ENCODE measurements at regions not wholly inside any gene's neighbourhood (a gene's known extent, or its start where the extent isn't known, plus 50 kb on each side); places are given as distances from the start of the nearest gene placed in this dataset.

- Histone ChIP-seq H3K27me3 (ENCODE audit: control insufficient read depth in 3 of 3, insufficient read depth in 3 of 3, low read length in 3 of 3) (no peaks in the 10 kb centered on the region), H3K4me1 (ENCODE audit: control insufficient read depth in 3 of 3, insufficient read depth in 2 of 3, low read depth in 1 of 3, low read length in 2 of 3) (no peaks in the 10 kb centered on the region), H3K36me3 (ENCODE audit: control insufficient read depth in 3 of 3, insufficient read depth in 2 of 3, low read depth in 1 of 3, low read length in 3 of 3) (no peaks in the 10 kb centered on the region), H3K4me3 (ENCODE audit: low read depth in 1 of 3, low read length in 3 of 3) (no peak overlapping the region), H3K27ac (ENCODE audit: low read depth in 1 of 3, low read length in 2 of 3) (no peak overlapping the region), H3K9me3 (ENCODE audit: control insufficient read depth in 2 of 2, insufficient read depth in 1 of 2, low read depth in 1 of 2, low read length in 1 of 2) (no peaks in the 10 kb centered on the region)
- DNase-seq = no peak
- FAIRE-seq = no peak
- WGBS, 3 donors = 52 to 76% (median 59%) methylated on average over 3 of the region's 3 CpGs
Measured at GRCh38 chr9:81086416-81086815, 602.9 kb downstream of the TLE1 start.

GRCh38 chr9:81083854-81084512 is 605.4 kb downstream of the TLE1 start:
- Histone ChIP-seq H3K27ac (ENCODE audit: low read depth in 1 of 3, low read length in 2 of 3) (no peak overlapping the region), H3K27me3 (ENCODE audit: control insufficient read depth in 3 of 3, insufficient read depth in 3 of 3, low read length in 3 of 3) (no peaks in the 10 kb centered on the region), H3K9me3 (ENCODE audit: control insufficient read depth in 2 of 2, insufficient read depth in 1 of 2, low read depth in 1 of 2, low read length in 1 of 2) (no peaks in the 10 kb centered on the region), H3K36me3 (ENCODE audit: control insufficient read depth in 3 of 3, insufficient read depth in 2 of 3, low read depth in 1 of 3, low read length in 3 of 3) (no peaks in the 10 kb centered on the region), H3K4me1 (ENCODE audit: control insufficient read depth in 3 of 3, insufficient read depth in 2 of 3, low read depth in 1 of 3, low read length in 2 of 3) (no peaks in the 10 kb centered on the region), H3K4me3 (ENCODE audit: low read depth in 1 of 3, low read length in 3 of 3) (no peak overlapping the region)
- DNase-seq (no peak), FAIRE-seq (no peak)
- WGBS, 3 donors = 61 to 70% (median 70%) methylated on average over 3 of the region's 3 CpGs

GRCh38 chr9:81083067-81083466 is 606.3 kb downstream of the TLE1 start:
- H3K4me3 ChIP-seq (ENCODE audit: low read depth in 1 of 3, low read length in 3 of 3) = no peak overlapping the region
- FAIRE-seq (no peak), DNase-seq (no peak)
- no peaks in the 10 kb centered on the region for H3K27me3 ChIP-seq (ENCODE audit: control insufficient read depth in 3 of 3, insufficient read depth in 3 of 3, low read length in 3 of 3)
- no peaks in the 10 kb centered on the region for H3K4me1 ChIP-seq (ENCODE audit: control insufficient read depth in 3 of 3, insufficient read depth in 2 of 3, low read depth in 1 of 3, low read length in 2 of 3)
- H3K36me3 ChIP-seq (ENCODE audit: control insufficient read depth in 3 of 3, insufficient read depth in 2 of 3, low read depth in 1 of 3, low read length in 3 of 3) = no peaks in the 10 kb centered on the region
- H3K9me3 ChIP-seq (ENCODE audit: control insufficient read depth in 2 of 2, insufficient read depth in 1 of 2, low read depth in 1 of 2, low read length in 1 of 2) = no peaks in the 10 kb centered on the region
- 40 to 53% (median 53%) methylated on average over 4 of the region's 4 CpGs for WGBS, 3 donors
- no peak overlapping the region for H3K27ac ChIP-seq (ENCODE audit: low read depth in 1 of 3, low read length in 2 of 3)

GRCh38 chr9:81082221-81082620 is 607.1 kb downstream of the TLE1 start:
- no peaks in the 10 kb centered on the region for H3K27me3 ChIP-seq (ENCODE audit: control insufficient read depth in 3 of 3, insufficient read depth in 3 of 3, low read length in 3 of 3)
- FAIRE-seq (no peak), DNase-seq (no peak)
- no peaks in the 10 kb centered on the region for H3K9me3 ChIP-seq (ENCODE audit: control insufficient read depth in 2 of 2, insufficient read depth in 1 of 2, low read depth in 1 of 2, low read length in 1 of 2)
- no peaks in the 10 kb centered on the region for H3K4me1 ChIP-seq (ENCODE audit: control insufficient read depth in 3 of 3, insufficient read depth in 2 of 3, low read depth in 1 of 3, low read length in 2 of 3)
- H3K36me3 ChIP-seq (ENCODE audit: control insufficient read depth in 3 of 3, insufficient read depth in 2 of 3, low read depth in 1 of 3, low read length in 3 of 3) = no peaks in the 10 kb centered on the region
- H3K27ac ChIP-seq (ENCODE audit: low read depth in 1 of 3, low read length in 2 of 3) = no peak overlapping the region
- H3K4me3 ChIP-seq (ENCODE audit: low read depth in 1 of 3, low read length in 3 of 3) = no peak overlapping the region

GRCh38 chr9:81080900-81081299 is 608.4 kb downstream of the TLE1 start:
- Histone ChIP-seq H3K9me3 (ENCODE audit: control insufficient read depth in 2 of 2, insufficient read depth in 1 of 2, low read depth in 1 of 2, low read length in 1 of 2) (no peaks in the 10 kb centered on the region), H3K27ac (ENCODE audit: low read depth in 1 of 3, low read length in 2 of 3) (no peak overlapping the region), H3K4me3 (ENCODE audit: low read depth in 1 of 3, low read length in 3 of 3) (no peak overlapping the region), H3K36me3 (ENCODE audit: control insufficient read depth in 3 of 3, insufficient read depth in 2 of 3, low read depth in 1 of 3, low read length in 3 of 3) (no peaks in the 10 kb centered on the region), H3K4me1 (ENCODE audit: control insufficient read depth in 3 of 3, insufficient read depth in 2 of 3, low read depth in 1 of 3, low read length in 2 of 3) (no peaks in the 10 kb centered on the region), H3K27me3 (ENCODE audit: control insufficient read depth in 3 of 3, insufficient read depth in 3 of 3, low read length in 3 of 3) (no peaks in the 10 kb centered on the region)
- FAIRE-seq (no peak), DNase-seq (no peak)

- no peak overlapping the region for H3K27ac ChIP-seq (ENCODE audit: low read depth in 1 of 3, low read length in 2 of 3)
Measured at GRCh38 chr9:81080185-81080584, 609.2 kb downstream of the TLE1 start.

GRCh38 chr9:81079055-81079454 is 610.3 kb downstream of the TLE1 start:
- Histone ChIP-seq H3K4me3 (ENCODE audit: low read depth in 1 of 3, low read length in 3 of 3) (no peak overlapping the region), H3K9me3 (ENCODE audit: control insufficient read depth in 2 of 2, insufficient read depth in 1 of 2, low read depth in 1 of 2, low read length in 1 of 2) (no peaks in the 10 kb centered on the region), H3K27me3 (ENCODE audit: control insufficient read depth in 3 of 3, insufficient read depth in 3 of 3, low read length in 3 of 3) (no peaks in the 10 kb centered on the region), H3K36me3 (ENCODE audit: control insufficient read depth in 3 of 3, insufficient read depth in 2 of 3, low read depth in 1 of 3, low read length in 3 of 3) (no peaks in the 10 kb centered on the region), H3K4me1 (ENCODE audit: control insufficient read depth in 3 of 3, insufficient read depth in 2 of 3, low read depth in 1 of 3, low read length in 2 of 3) (no peaks in the 10 kb centered on the region), H3K27ac (ENCODE audit: low read depth in 1 of 3, low read length in 2 of 3) (no peak overlapping the region)
- 96 to 100% (median 98%) methylated on average over 2 of the region's 2 CpGs for WGBS, 3 donors
- FAIRE-seq (no peak), DNase-seq (no peak)

More at GRCh38 chr9:81080185-81080584, 609.2 kb downstream of the TLE1 start:
- Histone ChIP-seq H3K9me3 (ENCODE audit: control insufficient read depth in 2 of 2, insufficient read depth in 1 of 2, low read depth in 1 of 2, low read length in 1 of 2) (no peaks in the 10 kb centered on the region), H3K4me1 (ENCODE audit: control insufficient read depth in 3 of 3, insufficient read depth in 2 of 3, low read depth in 1 of 3, low read length in 2 of 3) (no peaks in the 10 kb centered on the region), H3K4me3 (ENCODE audit: low read depth in 1 of 3, low read length in 3 of 3) (no peak overlapping the region), H3K27me3 (ENCODE audit: control insufficient read depth in 3 of 3, insufficient read depth in 3 of 3, low read length in 3 of 3) (no peaks in the 10 kb centered on the region), H3K36me3 (ENCODE audit: control insufficient read depth in 3 of 3, insufficient read depth in 2 of 3, low read depth in 1 of 3, low read length in 3 of 3) (no peaks in the 10 kb centered on the region)
- DNase-seq = no peak
- WGBS, 3 donors = 67 to 91% (median 78%) methylated on average over 2 of the region's 2 CpGs
- no peak for FAIRE-seq

- no peak overlapping the region for H3K27ac ChIP-seq (ENCODE audit: low read depth in 1 of 3, low read length in 2 of 3)
- no peaks in the 10 kb centered on the region for H3K9me3 ChIP-seq (ENCODE audit: control insufficient read depth in 2 of 2, insufficient read depth in 1 of 2, low read depth in 1 of 2, low read length in 1 of 2)
- no peaks in the 10 kb centered on the region for H3K36me3 ChIP-seq (ENCODE audit: control insufficient read depth in 3 of 3, insufficient read depth in 2 of 3, low read depth in 1 of 3, low read length in 3 of 3)
- no peak overlapping the region for H3K4me3 ChIP-seq (ENCODE audit: low read depth in 1 of 3, low read length in 3 of 3)
- DNase-seq = no peak
- 81 to 83% (median 81%) methylated on average over 3 of the region's 3 CpGs for WGBS, 3 donors
- no peaks in the 10 kb centered on the region for H3K4me1 ChIP-seq (ENCODE audit: control insufficient read depth in 3 of 3, insufficient read depth in 2 of 3, low read depth in 1 of 3, low read length in 2 of 3)
- FAIRE-seq = no peak
- no peaks in the 10 kb centered on the region for H3K27me3 ChIP-seq (ENCODE audit: control insufficient read depth in 3 of 3, insufficient read depth in 3 of 3, low read length in 3 of 3)
Measured at GRCh38 chr9:81078555-81078954, 610.8 kb downstream of the TLE1 start.

- Histone ChIP-seq H3K4me1 (ENCODE audit: control insufficient read depth in 3 of 3, insufficient read depth in 2 of 3, low read depth in 1 of 3, low read length in 2 of 3) (no peaks in the 10 kb centered on the region), H3K27ac (ENCODE audit: low read depth in 1 of 3, low read length in 2 of 3) (no peak overlapping the region), H3K27me3 (ENCODE audit: control insufficient read depth in 3 of 3, insufficient read depth in 3 of 3, low read length in 3 of 3) (no peaks in the 10 kb centered on the region), H3K9me3 (ENCODE audit: control insufficient read depth in 2 of 2, insufficient read depth in 1 of 2, low read depth in 1 of 2, low read length in 1 of 2) (no peaks in the 10 kb centered on the region), H3K36me3 (ENCODE audit: control insufficient read depth in 3 of 3, insufficient read depth in 2 of 3, low read depth in 1 of 3, low read length in 3 of 3) (no peaks in the 10 kb centered on the region), H3K4me3 (ENCODE audit: low read depth in 1 of 3, low read length in 3 of 3) (no peak overlapping the region)
- DNase-seq (no peak), FAIRE-seq (no peak)
Measured at GRCh38 chr9:81077572-81077971, 611.8 kb downstream of the TLE1 start.
